ENCODE measurements at regions not wholly inside any gene's neighbourhood (a gene's known extent, or its start where the extent isn't known, plus 50 kb on each side); places are given as distances from the start of the nearest gene placed in this dataset.

GRCh38 chr1:60678391-60678790 lies 404.0 kb upstream of the NFIA start:
- ChIA-PET CTCF (no interaction called here), POLR2A (no interaction called here)
- TF ChIP-seq CTCF (IDR thresholded peaks at IDR 0.05; ENCODE audit: control extremely low read depth, extremely low read depth, low read depth, missing control alignments), result no peak

GRCh38 chr1:60672449-60672848 lies 409.9 kb upstream of the NFIA start:
- POLR2A ChIA-PET, result no interaction called here
- DNase-seq (ENCODE audit: extremely low spot score), result no peak
- CTCF ChIA-PET, result no interaction called here
- TF ChIP-seq CTCF (IDR thresholded peaks at IDR 0.05; ENCODE audit: control extremely low read depth, extremely low read depth, low read depth, missing control alignments), result no peak

More at GRCh38 chr1:60678391-60678790, 404.0 kb upstream of the NFIA start:
- no peak for DNase-seq (ENCODE audit: extremely low spot score)

- CTCF ChIA-PET, result interaction anchor here (1.3 to 1.4 kb wide), 2 partner anchors 17 to 159 kb away, joined by 3 read pairs; no protein-coding TSS in a partner anchor
- POLR2A ChIA-PET, result no interaction called here
- TF ChIP-seq CTCF (IDR thresholded peaks at IDR 0.05; ENCODE audit: control extremely low read depth, extremely low read depth, low read depth, missing control alignments), result no peak
- DNase-seq (ENCODE audit: extremely low spot score), result no peak
These were observed 412.1 kb upstream of the NFIA start for GRCh38 chr1:60670302-60670701.

GRCh38 chr1:60668585-60668984 lies 413.8 kb upstream of the NFIA start:
- CTCF ChIA-PET, result no interaction called here
- TF ChIP-seq CTCF (IDR thresholded peaks at IDR 0.05; ENCODE audit: control extremely low read depth, extremely low read depth, low read depth, missing control alignments), result no peak
- no peak for DNase-seq (ENCODE audit: extremely low spot score)
- POLR2A ChIA-PET, result no interaction called here

- CTCF ChIA-PET, result interaction anchor here (1.3 kb wide), 1 partner anchor 11 kb away, joined by 3 read pairs; no protein-coding TSS in a partner anchor
- no peak for DNase-seq (ENCODE audit: extremely low spot score)
- POLR2A ChIA-PET, result no interaction called here
- TF ChIP-seq CTCF (IDR thresholded peaks at IDR 0.05; ENCODE audit: control extremely low read depth, extremely low read depth, low read depth, missing control alignments), result no peak
These were observed 417.1 kb upstream of the NFIA start for GRCh38 chr1:60665311-60665710.

- POLR2A ChIA-PET, result no interaction called here
- TF ChIP-seq CTCF (IDR thresholded peaks at IDR 0.05; ENCODE audit: control extremely low read depth, extremely low read depth, low read depth, missing control alignments), result no peak
- no peak for DNase-seq (ENCODE audit: extremely low spot score)
- CTCF ChIA-PET, result interaction anchor here (1.3 to 2.0 kb wide), 2 partner anchors 10 to 12 kb away, joined by 3 to 5 read pairs; no protein-coding TSS in a partner anchor
These were observed 418.2 kb upstream of the NFIA start for GRCh38 chr1:60664086-60664625.
